Neural cell (in vitro differentiated cells): ENCODE measurements at regions not wholly inside any gene's neighbourhood (a gene's known extent, or its start where the extent isn't known, plus 50 kb on each side); places are given as distances from the start of the nearest gene placed in this dataset.

ENCODE experiments used
- CTCF ChIP-seq: fragments of 450-650 bp; IDR thresholded peaks from 2 replicates; pipeline ENCODE4 v1.5.1; 2014; ENCODE audit warnings: antibody characterized with exemption, mild to moderate bottlenecking, moderate library complexity; ENCODE audit not compliant: poor library complexity, severe bottlenecking
- EP300 ChIP-seq: fragments of 450-650 bp; conservative IDR thresholded peaks from 2 replicates; pipeline ENCODE4 v1.6.1; 2014; ENCODE audit warnings: antibody characterized with exemption, mild to moderate bottlenecking, moderate library complexity; ENCODE audit not compliant: poor library complexity, severe bottlenecking
- EZH2 ChIP-seq: fragments of 200-600, 300-800 bp; shearing (Covaris generic), sonication (generic); IDR thresholded peaks from 2 replicates; pipeline ENCODE4 v1.6.1; 2014; ENCODE audit warnings: antibody characterized with exemption, low read length, borderline replicate concordance, mild to moderate bottlenecking; ENCODE audit not compliant: insufficient read depth, poor library complexity, severe bottlenecking
- POLR2AphosphoS5 ChIP-seq: IDR thresholded peaks from 2 replicates; pipeline ENCODE4 v1.6.1; 2012
- REST ChIP-seq: IDR thresholded peaks from 2 replicates; pipeline ENCODE4 v1.6.1; 2012; ENCODE audit warnings: borderline replicate concordance
- SMC3 ChIP-seq: fragments of 450-650 bp; conservative IDR thresholded peaks from 2 replicates; pipeline ENCODE4 v1.6.1; 2014; ENCODE audit warnings: antibody characterized with exemption, mild to moderate bottlenecking, moderate library complexity; ENCODE audit not compliant: poor library complexity

- TF ChIP-seq POLR2AphosphoS5 (no peak), CTCF (no peak), SMC3 (no peak), EP300 (no peak), REST (no peak), EZH2 (no peak)
Observed at GRCh38 chr16:26386096-26386495, 680.6 kb upstream of the C16orf82 start.
